Motor neuron (in vitro differentiated cells): ENCODE measurements at regions not wholly inside any gene's neighbourhood (a gene's known extent, or its start where the extent isn't known, plus 50 kb on each side); places are given as distances from the start of the nearest gene placed in this dataset.

Source experiments
- ATAC-seq, 8 experiments: fragments of 200-7000 bp; cut with Tn5 transposase; replicated peaks in 6 of 8; 2 replicates each; pipeline ENCODE4 v1.8.0; 2021; ENCODE audit warnings: mild to moderate bottlenecking in 8 of 8, moderate library complexity in 8 of 8
- H3K27ac ChIP-seq, 2 donors: fragments of 250-450 bp; sonication (Bioruptor Pico); 2 replicates each; pipeline ENCODE4 v1.9.0; 2021; ENCODE audit warnings: antibody characterized with exemption in 2 of 2, mild to moderate bottlenecking in 2 of 2, moderate library complexity in 1 of 2
- H3K4me1 ChIP-seq, 2 donors: fragments of 250-450 bp; sonication (Bioruptor Pico); replicated peaks in 1 of 2; 2 replicates each; pipeline ENCODE4 v1.6.1; 2021; ENCODE audit warnings: antibody characterized with exemption in 2 of 2, mild to moderate bottlenecking in 2 of 2, moderate library complexity in 1 of 2
- H3K4me3 ChIP-seq, 5 donors: fragments of 250-450 bp; sonication (Bioruptor Pico); 2 replicates each; pipeline ENCODE4 v1.9.0; 2021; ENCODE audit warnings: antibody characterized with exemption in 5 of 5, mild to moderate bottlenecking in 5 of 5, moderate library complexity in 4 of 5
- WGBS, 10 experiments: fragments of 450-650 bp; shearing (Covaris generic); methylation state at CpG; one replicate each; pipeline ENCODE4 v1.0.0; 2022; 5-methylcytosine and 5-hydroxymethylcytosine counted together
- in situ Hi-C, 9 experiments: fragments of 400-800 bp; cut with MboI; loops; one replicate each; pipeline ENCODE4 v1.15.0; 2021; ENCODE audit warnings: low sequenced_read_pairs in 9 of 9, low pct_unique_long_range_greater_than_20kb in 2 of 9; ENCODE audit not compliant: unreplicated experiment in 9 of 9

DNA sequence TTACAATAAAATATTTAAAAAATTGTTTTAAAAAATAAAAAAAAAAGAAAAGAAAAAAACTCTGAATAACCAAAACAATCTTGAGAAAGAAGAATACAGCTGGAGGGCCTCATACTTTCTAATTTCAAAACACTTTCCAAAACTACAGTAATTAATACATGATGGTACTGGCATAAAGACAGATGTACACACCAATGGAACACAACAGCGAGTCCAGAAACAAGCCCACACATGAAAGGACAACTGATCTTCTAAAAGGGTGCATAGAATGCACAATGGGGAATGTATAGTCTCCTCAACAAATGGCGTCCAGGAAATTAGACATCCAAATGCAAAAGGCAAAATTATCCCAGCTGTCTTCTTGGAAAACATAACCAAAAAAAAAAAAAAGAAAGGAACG lies 99.6 kb downstream of the LURAP1L start:
- no peaks in the 10 kb centered on the region for H3K4me1 ChIP-seq
- H3K4me3 ChIP-seq = no peak overlapping the region
- no peak for ATAC-seq
- WGBS, 10 experiments = 27 to 91% (median 64%) methylated on average over 1 to 3 of the region's 3 CpGs
- in situ Hi-C loops = loop anchor here in 1 of 9 experiments (25.0 kb wide), 1 partner anchor 88 kb away; no protein-coding TSS in a partner anchor
- no peak overlapping the region for H3K27ac ChIP-seq

DNA sequence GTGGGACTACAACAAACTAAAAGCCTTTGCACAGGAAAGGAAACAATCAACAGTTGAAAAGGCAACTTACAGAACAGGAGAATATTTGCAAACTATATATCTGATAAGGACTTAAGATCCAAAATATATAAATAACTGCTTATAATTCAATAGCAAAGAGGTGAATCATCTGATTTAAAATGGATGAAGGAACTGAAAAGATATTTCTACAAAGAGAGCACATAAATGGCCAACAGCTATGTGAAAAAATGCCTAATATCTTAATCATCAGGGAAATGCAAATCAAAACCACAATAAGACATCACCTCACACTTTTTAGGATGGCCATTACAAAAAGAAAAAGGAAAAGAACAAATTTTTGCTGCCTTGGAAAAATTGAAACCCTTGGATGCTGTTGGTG lies 100.4 kb downstream of the LURAP1L start:
- in situ Hi-C loops = loop anchor here in 1 of 9 experiments (25.0 kb wide), 1 partner anchor 163 kb away; no protein-coding TSS in a partner anchor
- no peak overlapping the region for H3K27ac ChIP-seq
- peak in 2 of 8 experiments; percentile 53 to 71 for ATAC-seq
- no peaks in the 10 kb centered on the region for H3K4me1 ChIP-seq
- H3K4me3 ChIP-seq = no peak overlapping the region

DNA sequence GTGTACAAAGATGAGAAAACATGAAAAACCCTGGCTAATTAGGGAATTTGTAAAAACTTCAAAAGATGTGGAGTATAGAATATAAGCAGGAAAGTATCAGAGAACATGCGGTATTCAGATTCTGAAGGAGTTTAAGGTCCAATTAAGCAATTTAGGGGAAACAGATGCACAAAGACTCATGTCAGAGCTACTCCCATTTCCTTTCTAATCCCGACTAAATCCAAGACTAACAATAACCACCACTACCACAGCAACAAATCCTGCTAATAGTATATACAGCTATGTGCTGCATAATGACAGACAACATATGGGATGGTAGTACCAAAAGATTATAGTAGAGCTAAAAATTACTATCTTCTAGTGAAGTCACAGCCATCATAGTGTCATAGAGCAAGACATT lies 102.1 kb downstream of the LURAP1L start:
- Histone ChIP-seq H3K4me3 (no peak overlapping the region), H3K4me1 (no peaks in the 10 kb centered on the region), H3K27ac (no peak overlapping the region)
- ATAC-seq = no peak
- 6 to 100% (median 50%) methylated on average over 1 to 2 of the region's 2 CpGs; no CpG with 5 or more reads in 1 of the 10 experiments for WGBS, 10 experiments
- in situ Hi-C loops = loop anchor here in 1 of 9 experiments (25.0 kb wide), 1 partner anchor 165 kb away; no protein-coding TSS in a partner anchor

DNA sequence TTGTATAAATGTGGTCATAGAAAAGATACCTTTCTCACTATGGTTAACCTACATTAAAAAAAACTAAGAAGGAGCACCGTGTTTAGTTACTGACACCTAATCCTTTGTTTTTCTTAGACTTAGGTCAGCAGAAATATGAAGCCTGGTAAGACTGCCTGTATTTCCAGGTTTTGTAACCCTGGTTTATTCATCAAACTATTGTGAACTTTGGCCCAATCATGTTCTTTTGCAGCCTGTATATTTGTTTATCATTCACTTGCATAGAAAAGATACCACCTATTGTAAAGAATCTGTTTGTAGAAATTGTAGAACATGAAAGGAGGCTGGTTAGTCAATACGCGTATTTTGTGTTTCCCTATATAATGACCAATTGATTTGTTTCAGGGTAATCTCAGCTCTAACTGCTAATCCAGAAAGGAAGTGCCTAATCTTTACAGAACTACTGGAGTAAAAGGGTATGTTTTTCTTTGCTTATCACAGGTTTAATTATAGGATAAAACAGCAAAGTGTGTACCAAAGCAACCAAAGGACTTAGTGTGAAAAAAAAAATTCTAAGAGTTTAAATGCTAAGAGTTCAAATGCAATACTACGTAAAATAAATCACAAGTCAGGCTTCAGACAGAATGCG lies 103.6 kb downstream of the LURAP1L start:
- H3K27ac ChIP-seq = no peak overlapping the region
- WGBS, 10 experiments = 33 to 100% (median 65%) methylated on average over 1 to 5 of the region's 5 CpGs; no CpG with 5 or more reads in 1 of the 10 experiments
- no peaks in the 10 kb centered on the region for H3K4me1 ChIP-seq
- in situ Hi-C loops = loop anchor here in 1 of 9 experiments (25.0 kb wide), 1 partner anchor 166 kb away; no protein-coding TSS in a partner anchor
- no peak overlapping the region for H3K4me3 ChIP-seq
- no peak for ATAC-seq

DNA sequence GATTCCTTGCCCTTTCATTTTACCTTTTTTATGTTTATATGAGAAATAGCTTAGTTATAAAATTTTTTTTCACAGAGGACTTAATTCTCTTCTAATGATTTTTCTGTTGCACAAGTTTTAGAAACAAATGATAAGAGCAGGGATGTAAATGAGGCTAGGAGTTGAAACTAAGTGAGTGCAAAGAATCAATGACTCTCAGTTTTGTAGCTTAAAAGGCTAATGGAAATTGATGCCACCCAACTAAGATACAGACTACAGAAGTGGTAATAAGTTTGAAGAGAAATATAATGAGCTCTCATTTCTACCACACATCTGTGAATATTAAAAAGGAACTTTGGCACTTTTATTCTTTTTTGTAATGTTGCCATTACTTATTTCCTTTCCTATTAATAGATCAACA lies 105.1 kb downstream of the LURAP1L start:
- Histone ChIP-seq H3K27ac (no peak overlapping the region), H3K4me1 (no peaks in the 10 kb centered on the region), H3K4me3 (no peak overlapping the region)
- in situ Hi-C loops = loop anchor here in 2 of 9 experiments (5.0 to 25.0 kb wide), 2 partner anchors 158 to 168 kb away; no protein-coding TSS in a partner anchor
- ATAC-seq = no peak

- 17 to 100% (median 67%) methylated on average over 1 to 3 of the region's 3 CpGs; no CpG with 5 or more reads in 1 of the 10 experiments for WGBS, 10 experiments
- H3K4me1 ChIP-seq = no peaks in the 10 kb centered on the region
- H3K27ac ChIP-seq = no peak overlapping the region
- H3K4me3 ChIP-seq = no peak overlapping the region
- ATAC-seq = peak in 1 of 8 experiments; percentile 21
- in situ Hi-C loops = loop anchor here in 2 of 9 experiments (5.0 to 25.0 kb wide), 2 partner anchors 158 to 168 kb away; no protein-coding TSS in a partner anchor
These were observed 105.7 kb downstream of the LURAP1L start for GRCh38 chr9:12880406-12881015.

DNA sequence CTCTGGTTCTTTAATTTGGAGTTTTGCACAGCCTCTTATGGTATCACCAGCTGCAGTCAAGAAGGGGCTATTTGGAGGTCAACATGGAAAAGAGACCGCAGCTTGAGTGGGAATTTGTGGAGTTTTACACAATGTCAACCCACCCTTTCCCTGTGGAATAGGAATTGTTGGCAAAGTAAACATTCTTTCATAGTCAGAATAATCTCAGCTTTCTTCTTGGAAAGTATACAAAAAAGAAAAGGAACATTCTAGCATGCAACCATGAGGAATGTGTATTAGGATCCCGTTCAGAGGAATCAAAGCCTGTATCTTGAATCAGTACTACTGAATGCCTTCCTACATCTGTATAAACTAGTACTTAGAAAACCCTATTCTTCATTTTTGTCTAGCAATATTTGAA lies 107.6 kb downstream of the LURAP1L start:
- H3K4me1 ChIP-seq = peaks cover 0 to 14% of the 10 kb centered on the region in 2 donors
- ATAC-seq = peak in 1 of 8 experiments; percentile 32
- no peak overlapping the region for H3K4me3 ChIP-seq
- WGBS, 10 experiments = 0 to 100% (median 78%) methylated on average over 1 to 2 of the region's 2 CpGs
- in situ Hi-C loops = loop anchor here in 2 of 9 experiments (5.0 to 25.0 kb wide), 2 partner anchors 160 to 170 kb away; no protein-coding TSS in a partner anchor
- no peak overlapping the region for H3K27ac ChIP-seq

DNA sequence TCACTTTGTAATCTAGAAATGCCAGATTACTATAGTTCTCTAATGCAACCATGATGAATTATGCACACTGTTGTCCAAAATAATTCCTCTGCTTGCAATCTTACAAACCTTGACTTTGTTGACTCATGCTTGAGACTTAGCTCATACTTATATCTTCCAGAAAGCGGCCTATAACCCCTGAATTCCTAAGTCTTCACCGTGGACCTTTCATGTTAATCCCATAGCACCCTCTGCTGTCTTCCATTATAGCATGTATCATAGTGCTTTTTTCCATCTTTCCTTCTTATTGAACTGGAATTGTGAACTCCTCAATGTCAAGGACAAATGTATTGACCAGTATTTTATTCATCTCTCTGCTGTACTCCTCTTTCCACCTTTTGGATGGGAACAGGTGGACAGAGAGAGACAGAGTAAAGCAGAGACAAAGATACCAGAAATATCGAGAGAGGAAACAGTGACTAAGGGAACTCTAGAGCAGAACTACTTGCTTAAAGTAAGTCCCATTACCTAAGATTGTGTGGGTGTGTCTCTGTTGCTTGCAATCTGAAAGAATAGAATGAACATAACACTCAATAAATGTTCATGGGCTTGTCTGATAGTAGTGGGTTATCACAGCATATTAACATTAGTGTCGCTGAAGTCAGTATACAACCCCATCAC lies 110.0 kb downstream of the LURAP1L start:
- ATAC-seq = peak in 5 of 8 experiments; percentile 53 to 75 (median 67)
- Histone ChIP-seq H3K4me1 (peaks cover 0 to 18% of the 10 kb centered on the region in 2 donors), H3K4me3 (no peak overlapping the region), H3K27ac (no peak overlapping the region)
- in situ Hi-C loops = loop anchor here in 2 of 9 experiments (5.0 to 25.0 kb wide), 2 partner anchors 163 to 173 kb away; no protein-coding TSS in a partner anchor
- WGBS, 10 experiments = 41 to 100% (median 75%) methylated on average over 2 to 4 of the region's 4 CpGs; no CpG with 5 or more reads in 1 of the 10 experiments

GRCh38 chr9:12889402-12890106 lies 114.7 kb downstream of the LURAP1L start:
- no peak overlapping the region for H3K27ac ChIP-seq
- no peak overlapping the region for H3K4me3 ChIP-seq
- 50 to 100% (median 95%) methylated on average over 1 to 2 of the region's 2 CpGs; no CpG with 5 or more reads in 2 of the 10 experiments for WGBS, 10 experiments
- peaks cover 0 to 18% of the 10 kb centered on the region in 2 donors for H3K4me1 ChIP-seq
- in situ Hi-C loops = loop anchor here in 1 of 9 experiments (25.0 kb wide), 1 partner anchor 177 kb away; no protein-coding TSS in a partner anchor
- ATAC-seq = no peak

DNA sequence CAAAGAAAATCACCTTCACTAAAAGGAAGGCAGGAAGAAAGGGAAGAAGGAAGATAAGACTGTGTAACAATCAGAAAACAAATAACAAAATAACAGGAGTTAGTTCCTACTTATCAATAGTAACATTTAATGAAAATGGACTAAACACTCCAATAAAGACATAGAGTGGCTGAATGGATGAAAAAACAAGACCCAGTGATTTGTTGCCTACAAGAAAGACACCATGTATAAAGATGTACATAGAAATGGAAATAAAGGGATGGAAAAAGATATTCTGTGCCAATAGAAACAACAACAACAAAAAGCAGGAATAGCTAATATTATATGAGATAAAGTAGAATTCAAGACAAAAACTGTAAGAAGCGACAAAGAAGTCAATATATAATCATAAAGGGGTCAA lies 116.8 kb downstream of the LURAP1L start:
- Histone ChIP-seq H3K27ac (no peak overlapping the region), H3K4me3 (no peak overlapping the region), H3K4me1 (peaks cover 0 to 9% of the 10 kb centered on the region in 2 donors)
- no peak for ATAC-seq
- WGBS, 10 experiments = 33 to 100% (median 80%) methylated on average over 1 of the region's 1 CpG; no CpG with 5 or more reads in 1 of the 10 experiments
- in situ Hi-C loops = loop anchor here in 1 of 9 experiments (25.0 kb wide), 1 partner anchor 179 kb away; no protein-coding TSS in a partner anchor

DNA sequence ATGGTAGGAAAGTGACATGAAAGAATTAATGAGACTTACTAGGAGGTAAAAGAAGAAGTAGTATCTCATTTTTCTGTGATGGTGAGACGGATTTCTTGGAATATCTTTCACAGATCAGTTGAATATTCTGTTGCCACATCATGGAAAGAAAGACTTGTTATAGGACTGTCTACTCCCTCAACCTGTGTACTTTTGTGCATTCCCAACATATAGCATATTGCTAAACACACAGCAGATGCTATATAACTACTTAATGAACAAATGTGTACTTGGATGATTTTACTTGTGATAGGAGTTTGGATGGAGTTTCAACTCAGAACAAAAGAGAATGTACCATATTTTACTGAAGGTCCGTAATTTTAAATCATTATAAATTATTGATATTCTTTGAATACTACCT lies 128.5 kb downstream of the LURAP1L start:
- H3K4me1 ChIP-seq = peaks cover 0 to 2% of the 10 kb centered on the region in 2 donors
- H3K27ac ChIP-seq = no peak overlapping the region
- in situ Hi-C loops = loop anchor here in 1 of 9 experiments (25.0 kb wide), 1 partner anchor 109 kb away; no protein-coding TSS in a partner anchor
- WGBS, 10 experiments = 0 to 100% (median 88%) methylated on average over 1 to 2 of the region's 2 CpGs
- no peak for ATAC-seq
- H3K4me3 ChIP-seq = no peak overlapping the region

DNA sequence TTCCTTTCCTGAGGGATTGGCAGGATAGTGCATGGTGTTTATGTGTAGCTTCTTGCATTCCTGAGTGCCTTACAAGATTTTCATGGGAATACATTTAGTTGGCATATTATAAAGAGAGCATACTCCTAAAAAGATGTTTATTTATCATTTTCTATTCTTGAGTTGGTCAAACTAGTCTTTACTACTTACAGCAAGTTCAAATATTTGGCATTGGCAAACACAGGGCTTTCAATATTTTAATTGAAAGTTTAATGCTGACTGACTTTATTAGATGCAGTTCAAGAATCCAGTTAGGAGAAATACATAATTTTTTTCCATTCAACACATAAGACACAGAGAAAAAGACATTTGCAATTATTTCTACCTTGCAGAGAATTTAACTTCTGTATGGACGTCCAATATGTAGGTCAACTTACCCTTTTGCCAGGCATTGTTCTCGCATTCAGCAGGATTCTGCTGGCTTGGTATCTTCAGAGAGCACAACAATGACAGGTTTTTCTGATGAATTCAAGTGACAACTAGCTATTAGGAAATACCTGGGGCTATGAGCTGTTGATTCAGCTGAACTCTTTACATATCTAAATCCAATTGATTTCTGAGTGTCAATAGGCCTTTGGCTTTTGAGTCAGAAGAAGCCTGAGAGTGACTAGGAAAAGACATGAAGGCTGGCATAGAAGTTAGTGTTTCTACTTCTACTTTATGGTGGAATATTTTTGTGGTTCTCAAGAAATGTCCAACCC lies 129.6 kb downstream of the LURAP1L start:
- no peak overlapping the region for H3K27ac ChIP-seq
- ATAC-seq = no peak
- peaks cover 0 to 2% of the 10 kb centered on the region in 2 donors for H3K4me1 ChIP-seq
- in situ Hi-C loops = loop anchor here in 1 of 9 experiments (25.0 kb wide), 1 partner anchor 108 kb away; no protein-coding TSS in a partner anchor
- H3K4me3 ChIP-seq = no peak overlapping the region
- WGBS, 10 experiments = 71 to 100% (median 90%) methylated on average over 1 to 2 of the region's 2 CpGs
